Transverse colon (tissue), 4 donors: ENCODE measurements at regions not wholly inside any gene's neighbourhood (a gene's known extent, or its start where the extent isn't known, plus 50 kb on each side); places are given as distances from the start of the nearest gene placed in this dataset.

Experiments used
- DNase-seq: peaks from one replicate; pipeline ENCODE4 v3.0.0-alpha.2; 2019
- H3K27ac ChIP-seq, 4 donors: fragments of 200-600 bp; sonication (generic); 2 replicates each; pipeline ENCODE4 v1.5.1; 2016 to 2018; ENCODE audit warnings: inconsistent platforms in 4 of 4
- H3K27me3 ChIP-seq: fragments of 200-600 bp; sonication (generic); 2 replicates; pipeline ENCODE4 v1.5.1; 2017; ENCODE audit warnings: inconsistent platforms
- H3K36me3 ChIP-seq, 4 donors: fragments of 200-600 bp; sonication (generic); 2 replicates each; pipeline ENCODE4 v1.5.1; 2017 to 2019; ENCODE audit warnings: inconsistent platforms in 4 of 4
- H3K4me1 ChIP-seq, 4 donors: fragments of 200-600 bp; sonication (generic); 2 replicates each; pipeline ENCODE4 v1.5.1; 2017 to 2020; ENCODE audit warnings: inconsistent platforms in 4 of 4
- H3K4me3 ChIP-seq, 4 donors: fragments of 200-600 bp; sonication (generic); 1 replicate in 1 of 4; 2 replicates in 3 of 4; pipeline versions ENCODE4 v1.5.1 to v1.6.1; 2017 to 2019; ENCODE audit warnings: inconsistent platforms in 4 of 4
- H3K9me3 ChIP-seq, 2 donors: fragments of 200-600 bp; sonication (generic); 2 replicates each; pipeline ENCODE4 v1.5.1; 2017 to 2019; ENCODE audit warnings: inconsistent platforms in 2 of 2
- EP300 ChIP-seq: sonication (generic); formaldehyde crosslinking; IDR thresholded peaks from one replicate; pipeline ENCODE4 v1.6.1; 2017; ENCODE audit warnings: antibody characterized with exemption, low read depth
- POLR2A ChIP-seq: fragments of 450-650 bp; IDR thresholded peaks from one replicate; pipeline ENCODE4 v1.6.1; 2016; ENCODE audit warnings: antibody characterized with exemption, mild to moderate bottlenecking, moderate library complexity
- POLR2AphosphoS5 ChIP-seq, 3 donors: sonication (generic); formaldehyde crosslinking; IDR thresholded peaks; one replicate each; pipeline ENCODE4 v1.6.1; 2016; ENCODE audit warnings: antibody characterized with exemption in 3 of 3
- WGBS, 2 donors: methylation state at CpG; one replicate each; pipeline ENCODE4 v1.1.5; 2018; ENCODE audit warnings: low coverage in 1 of 2; 5-methylcytosine and 5-hydroxymethylcytosine counted together
- in situ Hi-C, 4 donors: fragments of 200-750 bp; cut with MboI; loops; one replicate each; pipeline versions ENCODE4 v1.15.0 to v1.15.1; 2017; ENCODE audit warnings: low sequenced_read_pairs in 3 of 4, low pct_ligation_motif_present in 1 of 4, low pct_unique_long_range_greater_than_20kb in 1 of 4
- intact Hi-C: fragments of 100-400 bp; cut with DNase I; formaldehyde crosslinking; loops from one replicate; pipeline ENCODE4 v1.15.1; 2023; ENCODE audit warnings: low total_unique reads
- TF ChIP-seq, protein P1 (sequence below), 5 experiments: fragments of 200-600 bp in 3 of 5; fragments of 450-650 bp in 2 of 5; sonication (generic) in 3 of 5; IDR thresholded peaks; 1 replicate in 2 of 5; 2 replicates in 3 of 5; pipeline ENCODE4 v1.5.1; 2016 to 2017; ENCODE audit warnings: antibody characterized with exemption in 5 of 5, inconsistent platforms in 3 of 5, mild to moderate bottlenecking in 2 of 5, moderate library complexity in 1 of 5

DNA sequence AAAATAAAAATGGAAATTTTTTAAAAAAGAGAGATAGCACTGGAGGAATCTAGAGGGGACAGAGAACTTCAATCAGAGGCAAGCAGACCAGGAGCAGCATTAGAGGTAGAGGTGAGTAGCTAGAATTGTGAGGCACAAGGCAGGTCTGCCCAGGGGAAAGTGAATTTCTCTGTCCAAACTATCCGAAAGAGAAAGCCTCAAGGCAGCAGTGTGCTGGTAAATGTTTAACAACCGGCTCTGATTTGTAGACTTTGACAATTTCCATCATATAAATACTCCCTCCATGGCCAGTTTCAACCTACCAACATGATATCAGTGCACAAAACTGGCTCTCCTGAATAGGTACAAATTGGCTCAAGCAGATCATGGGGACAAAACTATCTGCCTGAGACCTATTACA is 160.6 kb upstream of the EGLN3 start:
- Histone ChIP-seq H3K27ac (no peak overlapping the region), H3K9me3 (peaks cover 0 to 4% of the 10 kb centered on the region in 2 donors), H3K4me1 (no peaks in the 10 kb centered on the region), H3K4me3 (no peak overlapping the region), H3K36me3 (no peaks in the 10 kb centered on the region), H3K27me3 (no peaks in the 10 kb centered on the region)
- WGBS, 2 donors: 15 to 57% methylated on average over 2 of the region's 2 CpGs
- TF ChIP-seq POLR2AphosphoS5 (IDR thresholded peaks at IDR 0.05): no peak
- no peak for TF ChIP-seq EP300
- TF ChIP-seq POLR2A: no peak
- TF ChIP-seq, protein P1, sequence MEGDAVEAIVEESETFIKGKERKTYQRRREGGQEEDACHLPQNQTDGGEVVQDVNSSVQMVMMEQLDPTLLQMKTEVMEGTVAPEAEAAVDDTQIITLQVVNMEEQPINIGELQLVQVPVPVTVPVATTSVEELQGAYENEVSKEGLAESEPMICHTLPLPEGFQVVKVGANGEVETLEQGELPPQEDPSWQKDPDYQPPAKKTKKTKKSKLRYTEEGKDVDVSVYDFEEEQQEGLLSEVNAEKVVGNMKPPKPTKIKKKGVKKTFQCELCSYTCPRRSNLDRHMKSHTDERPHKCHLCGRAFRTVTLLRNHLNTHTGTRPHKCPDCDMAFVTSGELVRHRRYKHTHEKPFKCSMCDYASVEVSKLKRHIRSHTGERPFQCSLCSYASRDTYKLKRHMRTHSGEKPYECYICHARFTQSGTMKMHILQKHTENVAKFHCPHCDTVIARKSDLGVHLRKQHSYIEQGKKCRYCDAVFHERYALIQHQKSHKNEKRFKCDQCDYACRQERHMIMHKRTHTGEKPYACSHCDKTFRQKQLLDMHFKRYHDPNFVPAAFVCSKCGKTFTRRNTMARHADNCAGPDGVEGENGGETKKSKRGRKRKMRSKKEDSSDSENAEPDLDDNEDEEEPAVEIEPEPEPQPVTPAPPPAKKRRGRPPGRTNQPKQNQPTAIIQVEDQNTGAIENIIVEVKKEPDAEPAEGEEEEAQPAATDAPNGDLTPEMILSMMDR (IDR thresholded peaks at IDR 0.05): no peak
- in situ Hi-C loops: no loop called here
- no peak for DNase-seq
- intact Hi-C loops: no loop called here

DNA sequence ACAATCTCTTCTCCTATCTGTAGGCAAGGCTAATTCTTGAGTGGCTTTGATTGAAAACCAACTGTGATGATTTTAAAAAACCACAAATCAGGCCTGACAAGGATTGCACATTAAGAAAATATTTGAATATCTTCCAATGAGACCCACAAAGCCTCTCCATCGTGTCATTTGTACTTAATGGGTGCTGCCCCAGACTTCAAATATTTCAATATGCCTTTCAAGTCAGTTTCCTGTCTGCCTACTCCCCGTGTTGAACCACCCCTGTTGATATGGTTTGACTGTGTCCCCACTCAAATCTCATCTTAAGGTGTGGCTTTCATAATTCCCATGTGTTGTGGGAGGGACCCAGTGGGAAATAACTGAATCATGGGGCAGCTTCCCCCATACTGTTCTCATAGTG is 159.7 kb upstream of the EGLN3 start:
- no peak overlapping the region for H3K27ac ChIP-seq
- 48 to 90% methylated on average over 2 of the region's 2 CpGs for WGBS, 2 donors
- in situ Hi-C loops (no loop called here), intact Hi-C loops (no loop called here)
- H3K36me3 ChIP-seq: no peaks in the 10 kb centered on the region
- DNase-seq: no peak
- no peak for TF ChIP-seq POLR2A
- no peak for TF ChIP-seq EP300
- no peak for TF ChIP-seq POLR2AphosphoS5 (IDR thresholded peaks at IDR 0.05)
- TF ChIP-seq, protein P1 (IDR thresholded peaks at IDR 0.05): no peak
- no peaks in the 10 kb centered on the region for H3K9me3 ChIP-seq
- no peaks in the 10 kb centered on the region for H3K27me3 ChIP-seq
- no peak overlapping the region for H3K4me3 ChIP-seq
- no peaks in the 10 kb centered on the region for H3K4me1 ChIP-seq

DNA sequence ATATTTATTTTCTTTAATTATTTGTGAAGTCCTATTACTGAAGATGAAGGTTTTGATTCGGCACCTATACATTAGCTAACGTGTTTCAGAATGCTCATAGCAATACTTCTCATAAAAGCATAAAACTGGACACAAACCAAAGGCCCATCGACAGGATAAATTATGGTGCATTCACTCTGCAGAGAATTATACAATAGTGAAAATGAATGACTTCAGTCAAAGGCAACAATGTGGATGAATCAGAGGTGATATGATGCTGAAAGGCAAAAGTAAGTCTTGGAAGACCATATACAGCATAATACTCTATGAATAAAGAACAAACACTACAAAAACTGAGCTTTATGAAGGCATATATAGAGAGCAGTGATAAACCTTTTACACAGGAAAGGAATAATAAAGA is 156.6 kb upstream of the EGLN3 start:
- Histone ChIP-seq H3K36me3 (no peaks in the 10 kb centered on the region), H3K9me3 (no peaks in the 10 kb centered on the region), H3K4me3 (no peak overlapping the region), H3K27me3 (no peaks in the 10 kb centered on the region), H3K27ac (no peak overlapping the region), H3K4me1 (no peaks in the 10 kb centered on the region)
- intact Hi-C loops: no loop called here
- in situ Hi-C loops: loop anchor here in 2 of 4 donors (10.0 kb wide), 1 partner anchor 263 kb away; no protein-coding TSS in a partner anchor
- TF ChIP-seq EP300 (no peak), POLR2A (no peak), POLR2AphosphoS5 (IDR thresholded peaks at IDR 0.05) (no peak)
- TF ChIP-seq, protein P1 (IDR thresholded peaks at IDR 0.05): no peak
- 80 to 88% methylated on average over 3 of the region's 3 CpGs for WGBS, 2 donors
- DNase-seq: no peak

DNA sequence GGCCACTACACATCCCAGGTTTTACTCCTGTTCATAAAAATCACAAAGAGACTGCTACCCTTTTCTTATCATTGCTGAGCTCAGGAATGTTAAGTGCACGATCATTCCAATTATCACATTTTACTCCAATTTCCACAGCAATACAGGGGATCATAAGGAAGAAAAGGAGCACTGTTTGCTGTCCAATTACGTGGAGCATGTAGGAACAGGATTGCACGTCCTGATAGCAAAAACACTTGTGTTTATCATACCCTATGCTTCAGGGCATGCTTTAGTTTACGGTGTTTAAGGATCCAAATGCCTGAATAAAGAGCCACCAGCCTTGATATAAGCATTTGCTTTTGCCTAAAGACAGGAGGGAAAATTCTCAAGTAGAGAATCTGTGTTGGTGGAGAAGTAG is 155.4 kb upstream of the EGLN3 start:
- Histone ChIP-seq H3K27me3 (no peaks in the 10 kb centered on the region), H3K4me3 (no peak overlapping the region), H3K36me3 (no peaks in the 10 kb centered on the region), H3K9me3 (no peaks in the 10 kb centered on the region), H3K4me1 (no peaks in the 10 kb centered on the region), H3K27ac (no peak overlapping the region)
- in situ Hi-C loops: loop anchor here in 2 of 4 donors (10.0 kb wide), 1 partner anchor 262 kb away; no protein-coding TSS in a partner anchor
- no peak for DNase-seq
- TF ChIP-seq POLR2A (no peak), POLR2AphosphoS5 (IDR thresholded peaks at IDR 0.05) (no peak), EP300 (no peak)
- TF ChIP-seq, protein P1 (IDR thresholded peaks at IDR 0.05): no peak
- intact Hi-C loops: no loop called here
- WGBS, 2 donors: 20 to 41% methylated on average over 4 of the region's 4 CpGs
